ENCODE measurements at regions not wholly inside any gene's neighbourhood (a gene's known extent, or its start where the extent isn't known, plus 50 kb on each side); places are given as distances from the start of the nearest gene placed in this dataset.

DNA sequence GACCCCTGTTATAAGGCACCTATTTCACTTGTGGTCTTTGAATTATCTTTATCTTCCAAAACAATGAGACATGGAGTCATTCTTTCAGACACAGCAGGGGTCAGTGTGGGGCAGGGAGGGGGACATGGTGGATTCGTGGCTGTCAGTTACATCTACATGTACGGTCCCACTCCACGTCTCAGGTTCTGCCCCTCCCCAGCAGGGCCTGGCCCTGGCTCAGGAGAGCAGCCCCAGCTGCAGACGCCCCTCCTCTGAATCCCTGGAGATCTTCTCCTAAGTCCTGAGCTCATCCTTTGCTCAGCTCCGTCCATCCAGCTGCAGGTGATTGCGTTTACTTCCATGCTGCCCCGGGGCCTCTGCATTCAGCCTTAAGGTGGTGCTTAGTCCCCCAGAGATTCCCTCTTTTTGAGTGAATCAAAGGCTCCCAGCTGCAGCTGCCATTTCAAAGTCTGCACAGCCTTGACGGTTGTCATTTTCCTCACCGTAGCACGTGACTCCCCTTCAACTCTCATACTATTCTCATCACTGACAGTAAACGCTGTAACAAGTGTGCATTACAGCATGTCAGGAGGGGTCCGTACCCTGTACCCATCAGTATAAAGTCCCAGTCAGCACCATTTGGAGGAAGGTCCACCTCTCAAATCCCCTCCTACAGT, 113.4 kb upstream of the TCERG1L start:
- no peak for DNase-seq (ENCODE audit: low read depth in 4 of 4, low spot score in 3 of 4)

DNA sequence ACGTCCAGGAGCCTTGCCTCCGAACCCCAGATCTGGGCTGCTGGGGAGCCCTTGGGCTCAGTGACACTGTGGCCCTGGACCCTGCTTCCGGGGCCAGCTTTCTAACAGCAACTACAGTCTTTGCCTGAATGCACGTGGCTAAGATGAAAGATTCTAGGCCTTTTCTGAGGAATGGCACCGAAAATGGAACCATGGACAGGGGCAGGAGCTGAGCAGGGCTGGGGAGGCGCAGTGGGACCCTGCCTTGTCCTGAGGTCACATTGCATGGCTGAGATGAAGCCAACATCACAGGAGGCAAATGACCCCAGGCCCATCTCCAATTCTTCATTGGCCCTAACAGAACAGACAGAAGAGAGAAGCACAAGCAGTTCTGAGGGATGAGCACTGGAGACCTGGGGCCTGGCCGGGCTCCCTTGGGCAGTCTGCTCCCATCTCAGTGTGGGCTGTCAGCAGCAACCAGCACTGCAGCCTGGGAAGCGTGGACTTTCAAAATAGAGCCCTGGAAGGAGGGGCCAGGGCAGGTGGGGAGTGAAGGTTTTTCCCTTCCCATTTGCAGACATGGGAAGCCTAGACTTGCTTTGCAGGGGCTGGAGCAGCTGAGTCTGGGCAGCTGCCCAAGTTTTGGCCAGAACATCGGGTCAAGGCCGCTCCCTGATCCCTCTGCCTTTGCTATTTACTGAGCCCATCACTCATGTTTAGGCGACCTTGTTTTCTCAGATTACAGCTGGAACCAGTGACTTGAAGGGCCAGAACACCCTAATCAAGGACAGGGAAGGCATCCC, 114.4 kb upstream of the TCERG1L start:
- DNase-seq (ENCODE audit: low read depth in 4 of 4, low spot score in 3 of 4), result no peak

- no peak for DNase-seq (ENCODE audit: low read depth in 4 of 4, low spot score in 3 of 4)
Observed at GRCh38 chr10:131426534-131426898, 115.0 kb upstream of the TCERG1L start.

DNA sequence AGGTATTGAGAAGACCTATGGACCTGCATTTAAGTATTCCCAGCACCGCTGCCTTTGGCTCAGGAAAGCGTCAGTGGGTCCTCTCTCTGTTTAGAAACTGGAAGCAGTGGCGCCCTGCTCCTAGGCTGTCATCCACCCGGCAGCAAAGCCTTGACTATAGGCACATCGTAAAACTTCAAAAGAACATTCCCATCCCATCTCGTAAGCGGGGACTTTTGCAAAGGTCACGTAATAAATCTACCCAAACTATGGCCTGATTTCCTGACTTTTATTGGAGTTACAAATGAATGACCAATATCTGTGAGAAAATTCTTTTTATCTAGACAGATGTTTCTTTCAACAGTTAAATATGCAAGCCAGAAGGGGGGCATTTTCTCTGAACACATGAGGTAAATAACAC, 115.8 kb upstream of the TCERG1L start:
- DNase-seq (ENCODE audit: low read depth in 4 of 4, low spot score in 3 of 4), result peak in 1 of 4 donors; percentile 54

- no peak for DNase-seq (ENCODE audit: low read depth in 4 of 4, low spot score in 3 of 4)
Observed at GRCh38 chr10:131427901-131428300, 116.4 kb upstream of the TCERG1L start.

GRCh38 chr10:131429141-131429540, 117.6 kb upstream of the TCERG1L start:
- DNase-seq (ENCODE audit: low read depth in 4 of 4, low spot score in 3 of 4), result no peak

DNA sequence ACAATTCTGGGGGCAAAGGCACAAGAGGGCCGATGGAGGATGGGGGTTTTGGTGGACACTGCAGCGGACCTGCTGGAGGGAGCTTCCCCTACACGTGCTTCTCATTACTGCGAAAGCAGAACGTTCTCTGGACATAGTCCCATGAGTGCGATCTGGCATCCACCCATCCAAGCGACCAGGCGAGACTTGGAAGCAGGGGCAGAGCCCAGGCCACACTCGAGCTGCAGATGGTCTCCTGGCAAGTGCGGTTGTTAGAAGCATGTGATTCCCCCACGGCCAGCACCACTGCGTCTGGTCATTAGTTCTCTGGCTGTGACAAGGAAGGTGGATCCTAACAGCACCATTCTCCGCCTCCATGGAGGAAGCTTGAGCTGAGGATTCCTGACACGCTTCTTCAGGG, 118.4 kb upstream of the TCERG1L start:
- no peak for DNase-seq (ENCODE audit: low read depth in 4 of 4, low spot score in 3 of 4)

DNA sequence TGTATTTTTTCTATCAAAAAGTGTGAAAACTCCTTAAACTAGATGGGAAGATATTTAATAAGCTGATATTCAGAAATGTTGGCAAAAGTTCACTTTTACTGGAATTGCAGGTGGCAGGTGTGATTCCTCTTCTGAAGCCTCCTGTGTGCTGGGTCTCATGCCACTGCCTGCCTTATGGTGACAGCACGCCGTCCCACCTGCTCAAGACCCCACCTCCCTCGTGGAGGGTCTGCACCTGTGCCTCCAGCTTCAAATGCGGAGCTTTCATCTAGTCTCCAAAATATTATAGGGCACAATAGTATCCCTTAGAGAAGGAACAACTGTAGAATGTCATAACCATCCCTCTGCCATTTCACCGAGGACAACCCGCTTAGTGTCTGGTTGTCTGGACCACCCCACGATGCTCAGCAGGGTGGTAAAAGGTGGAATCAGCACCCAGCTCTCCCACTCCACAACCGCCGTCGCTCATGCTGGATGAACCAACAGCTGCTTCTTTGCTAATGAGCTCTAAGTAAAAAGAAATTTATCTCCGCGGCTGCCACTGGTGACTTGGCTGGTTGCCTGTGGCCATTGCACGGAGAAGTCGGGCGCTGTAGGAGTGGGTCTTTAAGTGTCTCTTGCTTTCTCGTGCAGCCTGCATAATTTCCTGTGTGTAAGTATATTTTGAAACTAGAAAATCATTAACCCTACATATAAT, 119.3 kb upstream of the TCERG1L start:
- no peak for DNase-seq (ENCODE audit: low read depth in 4 of 4, low spot score in 3 of 4)

DNA sequence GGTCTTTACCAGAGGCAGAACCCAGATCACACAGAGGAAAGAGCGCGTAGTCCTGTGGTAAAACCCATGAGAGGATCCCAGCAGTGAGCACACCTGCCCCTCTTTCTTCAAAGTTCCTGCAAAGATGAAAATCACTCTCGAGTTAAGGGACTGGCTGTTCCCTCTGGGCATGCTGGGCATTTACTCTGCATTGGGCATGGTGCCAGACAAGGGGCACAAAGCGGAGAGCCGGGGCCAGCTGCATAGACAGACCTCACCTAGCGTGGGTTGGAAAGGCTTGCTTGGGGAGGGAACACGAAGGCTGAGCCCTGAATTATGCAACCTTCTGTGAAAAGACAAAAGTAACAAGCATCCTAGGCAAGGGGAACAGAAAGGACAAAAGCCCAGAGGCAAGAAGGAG, 120.0 kb upstream of the TCERG1L start:
- DNase-seq (ENCODE audit: low read depth in 4 of 4, low spot score in 3 of 4), result no peak

DNA sequence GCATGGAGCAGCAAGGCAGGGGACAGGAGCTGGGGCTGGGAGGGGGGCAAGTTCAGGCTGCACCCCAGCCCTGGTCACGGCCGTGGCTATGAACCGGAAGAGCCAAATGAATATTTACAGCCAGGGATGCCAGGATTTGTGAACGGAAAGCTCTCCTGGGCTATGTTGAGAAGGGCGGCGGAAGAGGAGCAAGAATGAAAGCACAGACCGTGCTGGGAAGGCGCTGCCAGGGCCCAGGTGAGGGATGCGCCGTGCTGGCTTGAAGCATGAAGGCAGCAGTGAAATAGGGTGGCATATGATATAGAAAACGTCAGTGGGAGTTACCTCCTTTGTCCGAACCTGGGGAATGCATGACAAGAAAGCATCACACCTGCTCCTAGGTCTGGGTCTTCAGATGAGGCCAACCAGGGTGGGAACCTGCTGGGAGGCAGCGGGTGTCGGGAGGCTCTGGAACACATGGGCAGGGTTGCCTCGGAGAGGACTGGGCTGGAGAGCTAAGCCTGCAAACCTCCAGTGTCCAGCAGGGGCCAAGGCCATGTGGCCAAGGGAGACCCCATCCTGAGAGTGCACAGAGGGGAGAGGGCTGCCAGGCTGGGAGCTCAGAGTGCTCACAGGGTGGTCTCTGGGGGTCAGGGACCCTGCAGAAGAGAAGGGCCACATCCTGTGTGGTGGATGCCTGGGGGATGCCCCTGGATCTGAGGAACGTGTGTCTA, 120.6 kb upstream of the TCERG1L start:
- no peak for DNase-seq (ENCODE audit: low read depth in 4 of 4, low spot score in 3 of 4)

DNA sequence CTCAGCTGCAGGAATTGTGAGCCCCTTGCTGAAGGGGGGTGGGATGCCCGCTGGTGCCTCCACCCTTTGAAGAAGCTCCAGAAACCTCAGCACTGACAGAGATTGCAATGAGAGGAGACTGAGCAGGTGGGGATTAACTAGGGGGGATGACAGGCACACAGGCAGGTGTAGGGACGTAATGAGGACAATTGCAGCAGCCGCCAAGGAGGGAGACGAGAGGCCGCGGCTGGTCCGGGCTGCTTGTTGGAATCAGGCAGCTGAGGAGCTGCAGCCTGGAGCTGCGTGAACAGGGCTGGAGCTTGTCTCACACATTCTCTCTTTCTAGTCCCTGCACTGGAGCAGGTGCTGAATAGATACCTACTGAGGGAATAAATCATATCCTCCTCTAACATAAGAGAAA, 122.0 kb upstream of the TCERG1L start:
- DNase-seq (ENCODE audit: low read depth in 4 of 4, low spot score in 3 of 4), result no peak

DNA sequence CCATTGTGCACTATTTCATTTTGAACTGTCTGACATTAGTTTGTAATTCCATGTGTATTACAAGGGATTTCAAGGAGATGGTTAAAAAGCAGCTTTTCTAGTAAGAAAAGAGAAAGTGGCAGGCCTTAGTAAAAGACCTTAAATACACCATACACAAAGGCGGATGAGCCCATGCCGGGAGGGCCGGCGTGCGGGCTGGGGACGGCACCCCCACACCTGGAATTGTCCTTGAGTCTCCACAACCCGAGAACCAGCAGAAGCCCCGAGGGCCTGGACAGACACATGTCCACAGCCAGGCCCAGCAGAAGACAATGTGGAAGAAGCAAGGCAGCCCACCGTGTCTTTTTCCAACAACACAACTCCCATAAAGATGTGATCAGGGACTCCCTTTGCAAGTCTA, 123.7 kb upstream of the TCERG1L start:
- no peak for DNase-seq (ENCODE audit: low read depth in 4 of 4, low spot score in 3 of 4)

DNA sequence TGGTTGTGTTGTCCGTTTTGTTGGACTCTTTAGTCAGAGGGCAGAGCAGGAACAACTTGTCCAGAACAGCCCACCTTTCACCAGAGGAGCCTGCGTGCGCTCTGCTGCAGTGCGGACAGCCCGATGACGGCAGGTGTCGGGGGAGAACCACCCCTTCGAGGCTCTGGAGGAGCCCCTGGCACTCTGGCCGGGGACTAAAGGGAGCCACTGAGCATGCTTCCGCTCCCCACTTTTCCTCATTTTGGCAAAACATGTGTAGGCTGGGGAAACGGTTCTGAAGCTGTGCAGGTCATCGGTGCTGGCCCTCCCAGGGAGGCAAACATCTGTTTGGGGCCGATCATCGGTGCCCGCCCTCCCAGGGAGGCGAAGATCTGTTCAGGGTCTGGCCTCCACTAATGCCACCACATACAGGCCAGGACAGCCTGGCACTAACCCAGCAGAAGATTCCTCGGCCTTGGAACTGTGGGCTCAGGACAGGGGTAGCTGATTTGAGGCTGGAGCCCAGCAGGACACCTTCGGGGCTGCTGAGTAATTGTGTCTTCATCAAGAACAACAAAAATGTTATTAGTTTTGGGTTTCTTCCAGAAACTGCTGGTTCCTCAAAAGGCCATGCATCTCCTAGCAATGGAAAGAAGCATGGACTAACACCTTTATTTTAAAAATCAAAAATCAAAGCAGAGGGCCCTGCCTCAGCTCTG, 124.4 kb upstream of the TCERG1L start:
- DNase-seq (ENCODE audit: low read depth in 4 of 4, low spot score in 3 of 4), result no peak

GRCh38 chr10:131436458-131436857, 124.9 kb upstream of the TCERG1L start:
- DNase-seq (ENCODE audit: low read depth in 4 of 4, low spot score in 3 of 4), result no peak

DNA sequence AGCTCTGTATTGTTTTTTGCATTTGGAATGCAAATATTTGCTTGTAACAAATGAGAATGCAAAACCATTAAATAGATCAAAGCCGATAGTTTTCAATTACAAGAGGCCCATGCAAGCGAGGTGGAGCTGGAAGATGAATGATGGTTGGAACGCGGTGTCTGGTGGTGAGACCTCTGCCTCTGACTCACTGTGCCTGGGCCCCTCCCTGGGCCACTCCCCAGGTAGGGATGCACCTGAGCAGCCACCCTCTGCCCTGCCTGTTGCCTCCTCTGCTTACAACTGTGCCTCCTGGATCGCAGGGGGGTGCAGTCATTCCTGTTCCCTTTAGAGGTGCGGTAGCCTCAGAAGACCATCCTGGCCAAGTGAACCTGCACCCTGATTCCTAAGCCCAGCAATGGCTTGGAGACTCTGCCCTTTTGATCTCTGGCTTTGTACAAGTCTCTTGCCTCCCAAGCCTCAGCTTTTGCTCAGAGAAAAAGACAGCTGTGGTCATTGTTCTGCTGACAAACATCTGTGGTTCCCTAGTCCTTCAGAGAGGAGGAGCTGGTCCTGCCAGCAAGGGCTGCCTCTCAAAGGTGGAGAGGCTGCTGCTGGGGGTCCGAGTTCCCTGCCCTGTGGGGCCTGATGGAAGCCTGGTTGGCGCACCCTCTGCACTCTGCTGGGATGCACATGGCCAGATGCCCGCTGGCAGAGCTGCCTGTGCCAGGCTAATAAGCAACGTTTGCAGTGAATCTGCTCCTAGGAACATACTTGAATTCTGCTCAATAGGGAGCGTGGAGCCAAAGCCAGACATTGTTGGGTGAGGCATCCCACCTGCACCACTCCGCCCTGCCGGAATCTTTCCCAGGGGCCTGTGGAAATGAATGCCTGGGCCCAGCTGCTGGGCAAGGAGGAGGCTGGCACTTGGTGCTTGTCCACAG, 126.3 kb upstream of the TCERG1L start:
- DNase-seq (ENCODE audit: low read depth in 4 of 4, low spot score in 3 of 4), result no peak

- DNase-seq (ENCODE audit: low read depth in 4 of 4, low spot score in 3 of 4), result no peak
Observed at GRCh38 chr10:131438665-131439064, 127.1 kb upstream of the TCERG1L start.

DNA sequence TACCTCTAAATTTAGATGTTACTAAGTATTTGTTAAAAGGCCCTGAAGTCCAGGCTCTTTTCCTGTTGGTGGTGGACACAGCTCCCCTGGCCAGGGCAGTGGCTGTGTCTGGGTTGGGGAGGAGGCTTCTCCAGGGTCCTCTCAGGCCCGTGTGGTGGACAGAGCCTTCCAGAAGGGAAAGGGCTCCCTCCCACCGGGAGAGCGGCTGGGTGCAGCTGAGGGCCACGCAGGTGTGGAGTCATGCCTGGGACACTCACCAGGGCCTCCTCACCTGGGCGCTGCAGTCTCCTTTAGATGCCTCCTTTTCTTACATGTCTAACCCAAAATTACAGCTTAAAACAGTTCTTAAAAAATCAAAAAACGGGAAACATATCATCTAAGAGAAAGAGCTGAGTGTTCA, 128.2 kb upstream of the TCERG1L start:
- no peak for DNase-seq (ENCODE audit: low read depth in 4 of 4, low spot score in 3 of 4)

DNA sequence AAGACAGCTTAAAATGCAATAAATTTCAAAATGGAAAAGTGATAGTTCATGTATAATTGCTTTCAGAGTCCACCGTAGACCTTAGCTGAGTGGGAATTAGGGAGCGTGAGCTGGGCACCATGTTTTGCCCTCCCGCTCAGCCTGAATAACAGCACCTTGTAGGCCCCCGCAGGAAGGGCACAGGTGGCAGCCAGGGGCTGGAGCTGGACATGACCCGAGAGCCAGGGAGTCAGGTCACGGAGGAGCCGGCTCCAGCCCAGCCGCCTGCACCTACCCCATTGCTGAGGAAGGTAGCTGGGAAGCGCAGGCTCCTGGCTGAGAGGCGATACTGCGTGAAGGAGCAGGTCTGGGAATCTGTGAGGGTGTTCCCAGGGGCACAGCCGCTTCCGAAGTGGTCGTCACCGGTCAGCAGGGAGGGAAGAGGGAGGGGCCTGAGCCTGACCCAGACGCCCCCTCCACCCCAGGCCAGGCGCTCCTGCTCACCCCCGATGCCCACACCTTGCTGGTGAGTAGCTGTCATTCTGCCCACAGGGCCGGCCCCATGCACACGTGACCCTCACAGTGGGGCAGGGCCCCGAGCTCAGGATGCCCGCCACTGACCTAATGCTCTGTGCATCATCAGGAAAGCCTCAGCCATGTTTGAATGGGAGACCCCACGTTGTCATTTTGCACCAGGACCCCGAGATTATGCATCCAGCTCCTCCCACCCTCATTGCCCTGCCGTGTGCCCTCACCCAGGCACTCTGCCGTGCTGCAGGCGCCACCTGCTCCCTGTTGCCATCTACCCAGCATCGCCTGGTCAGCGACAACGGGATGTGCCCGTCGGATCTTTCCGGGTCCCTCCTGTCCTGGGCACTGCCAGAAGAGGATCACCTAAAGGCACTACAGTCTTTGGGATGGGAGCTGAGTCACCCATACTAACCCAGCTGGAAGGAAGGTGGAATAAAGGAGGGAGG, 129.2 kb upstream of the TCERG1L start:
- no peak for DNase-seq (ENCODE audit: low read depth in 4 of 4, low spot score in 3 of 4)

GRCh38 chr10:131442271-131442670, 130.8 kb upstream of the TCERG1L start:
- DNase-seq (ENCODE audit: low read depth in 4 of 4, low spot score in 3 of 4), result no peak
